Uterus (tissue), 2 donors: ENCODE measurements at regions not wholly inside any gene's neighbourhood (a gene's known extent, or its start where the extent isn't known, plus 50 kb on each side); places are given as distances from the start of the nearest gene placed in this dataset.

Source experiments
- CTCF ChIP-seq, 4 experiments: fragments of 200-600 bp in 2 of 4; fragments of 450-650 bp in 2 of 4; sonication (generic) in 2 of 4; IDR thresholded peaks; one replicate each; pipeline ENCODE4 v1.5.1; 2016 to 2019; ENCODE audit warnings: antibody characterized with exemption in 4 of 4, mild to moderate bottlenecking in 2 of 4, moderate library complexity in 1 of 4
- POLR2A ChIP-seq, 2 donors: fragments of 450-650 bp; IDR thresholded peaks; one replicate each; pipeline ENCODE4 v1.6.1; 2016; ENCODE audit warnings: antibody characterized with exemption in 2 of 2, mild to moderate bottlenecking in 1 of 2, moderate library complexity in 1 of 2

- TF ChIP-seq CTCF (IDR thresholded peaks at IDR 0.05) (no peak), POLR2A (IDR thresholded peaks at IDR 0.05) (no peak)
Observed at GRCh38 chr3:117540597-117540996, 831.0 kb downstream of the TUSC7 start.
